ENCODE measurements at regions not wholly inside any gene's neighbourhood (a gene's known extent, or its start where the extent isn't known, plus 50 kb on each side); places are given as distances from the start of the nearest gene placed in this dataset.
"Not testable (repeated sequence)": the region's sequence is repeated elsewhere in the genome, so short reads cannot be mapped to it uniquely, and the experiment has no call there.

GRCh38 chr12:63406781-63407180 is 255.8 kb upstream of the AVPR1A start:
- no peak for DNase-seq

DNA sequence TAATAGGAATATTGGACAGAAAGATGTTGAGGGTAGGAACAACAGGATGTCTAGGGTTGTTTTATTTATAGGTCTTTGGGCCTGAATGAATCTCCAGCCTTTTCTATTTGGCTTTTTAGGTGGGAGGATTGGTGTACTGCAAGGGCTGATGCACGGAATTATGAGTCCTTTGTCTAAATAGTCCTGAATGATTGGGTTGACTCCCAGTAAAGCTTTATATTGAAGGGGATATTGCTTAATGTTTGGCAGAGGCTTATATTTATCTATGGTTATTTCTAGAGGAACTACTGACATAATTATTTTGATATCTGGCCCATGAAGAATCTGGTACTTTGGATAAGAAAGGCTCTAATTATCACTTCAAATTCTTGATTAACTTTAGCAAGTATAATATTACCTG is 253.6 kb upstream of the AVPR1A start:
- no peak for DNase-seq

GRCh38 chr12:63403256-63403655 is 252.3 kb upstream of the AVPR1A start:
- no peak for DNase-seq

- DNase-seq = no peak
These were observed 249.7 kb upstream of the AVPR1A start for GRCh38 chr12:63400718-63401117.

- no peak for DNase-seq
These were observed 249.3 kb upstream of the AVPR1A start for GRCh38 chr12:63400318-63400717.

- no peak for DNase-seq
These were observed 246.8 kb upstream of the AVPR1A start for GRCh38 chr12:63397807-63398206.

GRCh38 chr12:63396135-63396534 is 245.1 kb upstream of the AVPR1A start:
- DNase-seq = no peak

- no peak for DNase-seq
These were observed 244.0 kb upstream of the AVPR1A start for GRCh38 chr12:63394983-63395382.

DNA sequence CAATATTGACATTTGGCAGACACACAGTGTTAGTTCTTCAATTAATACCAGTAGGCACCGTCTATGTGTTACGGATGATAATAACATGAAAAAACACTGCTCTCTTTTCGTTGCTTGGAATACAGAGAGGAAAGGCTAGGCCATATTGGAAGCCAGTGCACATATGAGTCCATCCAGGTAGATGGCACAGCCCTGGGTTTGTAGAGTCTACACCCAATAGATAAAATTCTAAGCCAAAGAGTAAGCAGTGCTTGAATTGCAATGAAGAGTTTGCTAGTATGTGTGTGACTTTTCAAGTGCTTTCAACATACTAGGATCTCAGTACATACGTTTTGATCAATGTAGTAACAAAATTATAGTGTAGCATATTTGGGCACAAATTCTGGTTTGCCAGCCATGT is 243.3 kb upstream of the AVPR1A start:
- no peak for DNase-seq

DNA sequence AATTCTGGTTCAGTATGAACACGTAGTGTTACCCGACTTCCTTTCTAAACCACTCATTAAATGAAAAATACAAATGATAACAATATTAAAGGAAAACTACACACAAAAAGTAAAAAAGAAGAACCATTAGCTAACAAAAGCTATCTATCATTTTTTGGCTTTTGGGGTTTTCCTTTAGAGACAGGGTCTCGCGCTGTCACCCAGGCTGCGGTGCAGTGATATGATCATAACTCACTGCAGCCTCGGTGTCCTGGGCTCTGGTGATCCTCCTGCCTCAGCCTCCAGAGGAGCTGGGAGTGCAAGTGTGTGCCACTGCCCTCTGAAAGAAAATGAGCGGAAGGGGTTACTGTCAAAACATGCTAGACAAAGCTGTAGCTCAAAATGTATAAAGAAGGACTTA is 238.2 kb upstream of the AVPR1A start:
- DNase-seq = no peak

- DNase-seq = no peak
These were observed 236.8 kb upstream of the AVPR1A start for GRCh38 chr12:63387771-63388170.

DNA sequence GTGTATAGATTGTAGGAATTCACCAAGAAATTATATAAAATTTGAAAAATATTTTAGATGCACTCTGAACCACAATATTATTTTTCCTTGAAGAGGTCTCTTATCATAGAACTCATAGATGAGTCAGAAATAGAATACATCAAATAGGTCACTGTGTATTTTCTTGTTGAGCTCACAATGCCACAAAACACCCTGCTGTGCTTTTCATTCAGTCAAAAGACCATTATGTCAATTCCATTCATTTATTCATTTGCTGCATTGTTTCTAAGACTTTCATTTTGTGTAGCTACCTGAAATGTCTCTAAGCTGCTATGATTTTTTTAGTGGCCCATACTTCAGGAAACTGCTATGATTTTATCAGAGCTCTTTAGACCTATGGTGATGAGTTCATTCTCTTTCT is 231.9 kb upstream of the AVPR1A start:
- DNase-seq = no peak

DNA sequence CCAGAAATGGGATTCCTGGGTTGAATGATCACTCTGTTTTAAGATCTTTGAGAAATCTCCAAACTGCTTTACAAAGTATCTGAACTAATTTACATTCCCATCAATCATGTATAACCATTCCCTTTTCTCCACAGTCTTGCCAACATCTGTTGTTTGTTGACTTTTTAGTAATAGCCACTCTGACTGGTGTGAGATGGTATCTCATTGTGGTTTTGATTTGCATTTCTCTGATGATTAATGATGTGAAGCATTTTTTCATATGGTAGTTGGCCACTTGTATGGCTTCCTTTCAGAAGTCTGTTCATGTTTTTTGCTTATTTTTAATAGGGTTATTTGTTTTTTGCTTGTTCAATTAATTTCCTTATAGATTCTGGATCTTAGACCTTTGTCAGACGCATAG is 211.8 kb upstream of the AVPR1A start:
- DNase-seq = no peak

GRCh38 chr12:63362166-63362565 is 211.2 kb upstream of the AVPR1A start:
- no peak for DNase-seq

- no peak for DNase-seq
These were observed 204.0 kb upstream of the AVPR1A start for GRCh38 chr12:63354969-63355368.

DNA sequence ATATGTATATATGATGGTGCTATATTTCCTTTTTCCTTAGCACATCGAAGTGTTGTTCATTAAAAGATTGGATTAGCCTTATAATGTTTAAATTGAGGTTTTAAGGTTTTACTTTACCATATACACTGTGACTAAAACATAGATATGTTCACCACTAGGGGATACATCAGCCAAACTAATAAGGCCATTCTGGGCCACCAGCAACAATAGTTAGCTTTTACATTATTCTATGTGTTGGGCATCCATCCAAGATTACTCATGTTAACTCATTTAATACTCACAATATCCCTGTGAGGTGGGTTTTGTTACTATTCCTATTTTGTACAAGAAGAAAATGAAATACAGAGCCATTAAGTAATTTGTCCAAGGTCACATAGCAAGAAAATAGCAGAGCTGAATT is 202.6 kb upstream of the AVPR1A start:
- DNase-seq = no peak

DNA sequence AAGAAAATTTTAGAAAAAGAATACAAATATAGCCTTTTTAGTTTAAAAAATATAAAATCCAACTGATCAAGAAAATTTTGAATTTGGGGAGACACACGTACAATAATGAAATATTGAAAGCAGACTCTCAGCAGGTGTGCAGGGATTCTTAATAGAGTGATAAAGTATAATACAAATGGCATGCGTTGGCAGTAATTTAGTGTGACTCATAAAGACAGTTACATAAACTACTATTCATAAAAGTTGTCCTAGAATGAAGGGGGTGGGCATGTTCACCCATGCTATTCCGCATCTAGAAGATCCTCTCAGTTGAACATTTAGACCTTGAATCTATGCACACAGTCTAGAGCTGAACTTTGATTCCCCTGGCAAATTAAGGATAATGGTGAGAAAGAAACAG is 200.4 kb upstream of the AVPR1A start:
- no peak for DNase-seq

DNA sequence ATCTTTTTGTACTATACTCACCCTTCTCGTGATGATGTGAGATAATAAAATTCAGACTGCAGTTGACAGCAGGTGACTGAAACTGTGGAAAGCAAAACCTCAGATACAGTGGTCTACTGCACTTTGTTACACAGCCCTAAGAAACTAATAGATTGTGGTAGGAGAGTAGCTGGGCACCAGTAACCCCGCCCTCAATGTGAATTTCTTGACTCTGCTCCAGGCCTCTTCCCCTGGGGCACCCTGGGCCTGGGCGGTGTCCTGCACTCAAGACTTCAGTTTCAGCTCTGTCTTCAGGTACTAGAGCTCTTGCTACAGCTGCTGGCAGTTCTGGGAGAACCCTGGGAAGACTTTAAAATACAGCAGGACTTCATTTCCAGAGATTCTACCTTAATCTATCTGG is 197.6 kb upstream of the AVPR1A start:
- no peak for DNase-seq

DNA sequence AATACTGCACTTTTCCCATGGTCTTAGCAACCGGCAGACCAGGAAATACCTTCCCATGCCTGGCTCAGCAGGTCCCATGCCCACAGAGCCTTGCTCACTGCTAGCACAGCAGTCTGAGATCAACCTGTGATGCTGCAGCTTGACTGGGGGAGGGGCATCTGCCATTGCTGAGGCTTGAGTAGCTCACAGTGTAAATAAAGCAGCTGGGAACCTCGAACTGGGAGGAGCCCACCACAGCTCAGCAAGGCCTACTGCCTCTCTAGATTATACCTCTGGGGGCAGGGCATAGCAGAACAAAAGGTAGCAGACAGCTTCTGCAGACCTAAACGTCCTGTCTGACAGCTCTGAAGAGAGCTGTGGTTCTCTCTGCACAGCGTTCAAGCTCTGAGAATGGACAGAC is 186.2 kb upstream of the AVPR1A start:
- DNase-seq = not testable (repeated sequence)

DNA sequence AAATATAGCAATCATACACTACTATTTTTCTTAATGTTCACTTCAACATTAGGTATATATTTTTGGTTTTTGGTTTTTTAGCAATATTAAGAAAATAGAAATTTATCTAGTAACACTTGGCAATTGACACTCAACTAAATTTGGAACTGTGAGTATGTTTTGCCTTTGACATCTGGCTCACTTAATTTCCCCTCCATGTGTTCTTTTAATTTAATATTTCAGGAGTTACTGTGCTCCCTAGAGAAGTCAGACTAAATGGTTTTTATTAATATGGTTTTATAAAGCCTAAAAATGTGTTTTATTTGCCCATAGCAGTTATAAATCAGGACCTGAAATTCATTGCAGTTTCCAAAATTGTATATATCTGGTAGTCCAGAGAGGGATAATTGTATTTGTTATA is 175.3 kb upstream of the AVPR1A start:
- DNase-seq = no peak

DNA sequence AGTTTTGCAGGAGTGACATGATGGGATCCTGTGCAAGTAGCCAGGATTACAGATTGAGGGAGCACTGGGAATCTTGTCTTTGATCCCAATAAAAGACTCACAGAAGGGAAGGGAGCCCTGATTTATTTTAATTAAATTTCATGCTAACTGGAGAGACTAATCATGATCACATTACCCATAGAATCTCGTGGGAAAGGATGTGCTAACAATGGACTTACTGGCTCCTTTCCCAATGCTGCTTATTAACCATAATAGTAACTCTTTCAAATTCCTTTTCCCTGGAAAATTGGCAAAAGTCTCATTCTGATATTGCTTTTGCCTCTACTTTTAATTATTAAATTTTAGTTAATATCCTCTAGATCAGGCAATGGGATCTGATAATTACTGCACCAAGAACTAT is 174.8 kb upstream of the AVPR1A start:
- no peak for DNase-seq

- DNase-seq = no peak
These were observed 172.9 kb upstream of the AVPR1A start for GRCh38 chr12:63323942-63324341.

GRCh38 chr12:63321373-63321772 is 170.4 kb upstream of the AVPR1A start:
- DNase-seq = no peak

DNA sequence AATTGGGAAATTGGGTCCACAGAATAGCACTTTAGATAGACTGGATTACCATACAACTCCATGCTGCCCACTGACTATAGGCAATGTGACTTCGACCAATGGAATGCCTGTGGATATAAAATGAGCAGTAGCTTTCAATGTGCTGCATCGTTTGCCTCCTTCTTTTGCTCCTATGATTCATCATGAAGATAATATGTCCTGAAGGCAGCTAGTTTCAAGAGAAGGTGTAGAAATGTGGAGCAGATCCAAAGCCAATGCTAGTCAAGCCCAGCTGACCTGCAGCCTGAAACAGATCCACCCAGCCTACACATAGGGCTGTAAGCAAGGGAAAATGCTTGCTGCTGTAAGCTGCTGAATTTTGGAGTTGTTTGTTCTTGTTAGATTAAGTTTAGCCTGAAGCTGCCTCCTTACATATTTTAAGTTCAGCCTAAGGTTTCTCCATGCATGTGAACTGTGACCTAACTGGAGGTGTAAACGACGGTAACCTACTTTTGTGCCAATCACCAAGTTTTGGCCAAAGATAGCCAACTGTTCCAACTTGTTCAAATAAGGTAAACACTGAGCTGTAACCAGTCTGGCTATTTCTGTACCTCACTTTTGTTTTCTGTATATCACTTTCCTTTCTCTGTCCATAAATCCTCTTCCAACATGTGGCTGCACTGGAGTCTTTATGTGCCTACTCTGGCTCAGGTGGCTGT is 169.1 kb upstream of the AVPR1A start:
- DNase-seq = no peak

DNA sequence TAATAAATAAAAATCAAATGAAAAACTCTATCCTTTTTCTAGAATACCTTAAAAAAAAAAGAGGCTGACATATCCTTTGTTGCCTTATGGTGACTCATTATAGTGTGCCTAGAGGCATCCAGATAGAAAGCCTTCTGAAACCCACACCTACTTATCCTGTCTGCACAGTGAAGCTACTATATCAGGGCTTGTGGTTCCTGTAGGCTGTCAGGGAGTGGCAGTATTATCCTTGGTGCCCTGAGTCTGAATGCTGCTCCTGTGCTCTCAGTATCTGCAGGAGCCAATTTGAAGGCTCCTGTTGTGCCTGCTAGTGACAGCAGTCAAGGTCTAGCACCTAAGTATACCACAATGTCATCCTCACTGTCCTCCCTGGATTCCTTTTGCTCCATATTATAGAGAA is 168.4 kb upstream of the AVPR1A start:
- DNase-seq = no peak

DNA sequence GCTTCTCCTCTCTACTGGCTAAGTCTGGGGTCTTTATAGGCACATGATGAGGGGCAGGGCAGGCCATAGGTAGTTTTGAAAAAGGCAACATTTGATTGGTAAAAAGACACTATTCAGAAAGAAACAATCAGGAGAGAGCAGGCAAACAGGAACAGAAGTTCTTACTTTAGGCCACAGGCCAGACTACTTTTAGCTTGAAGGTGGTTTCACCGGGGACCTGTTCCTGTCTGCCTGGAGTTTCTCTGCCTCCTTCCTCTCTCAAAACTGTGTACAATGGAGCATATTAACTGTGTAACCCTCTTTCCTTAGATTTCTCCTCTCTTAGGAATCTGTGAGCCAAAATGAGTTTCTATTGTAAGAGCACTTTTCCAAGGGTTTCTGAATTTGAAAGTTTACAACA is 167.9 kb upstream of the AVPR1A start:
- DNase-seq = no peak
